HG03520 (cell line): ENCODE measurements at regions not wholly inside any gene's neighbourhood (a gene's known extent, or its start where the extent isn't known, plus 50 kb on each side); places are given as distances from the start of the nearest gene placed in this dataset.
A peak's percentile ranks its signal among the peaks of the same experiment; 100 is the strongest.
"Not testable (repeated sequence)": the region's sequence is repeated elsewhere in the genome, so short reads cannot be mapped to it uniquely, and the experiment has no call there.

Experiments
- ATAC-seq: cut with Tn5 transposase; IDR thresholded peaks from one replicate; pipeline ENCODE4 v1.9.1; 2021; ENCODE audit warnings: mild to moderate bottlenecking, moderate library complexity; ENCODE audit not compliant: unreplicated experiment

DNA sequence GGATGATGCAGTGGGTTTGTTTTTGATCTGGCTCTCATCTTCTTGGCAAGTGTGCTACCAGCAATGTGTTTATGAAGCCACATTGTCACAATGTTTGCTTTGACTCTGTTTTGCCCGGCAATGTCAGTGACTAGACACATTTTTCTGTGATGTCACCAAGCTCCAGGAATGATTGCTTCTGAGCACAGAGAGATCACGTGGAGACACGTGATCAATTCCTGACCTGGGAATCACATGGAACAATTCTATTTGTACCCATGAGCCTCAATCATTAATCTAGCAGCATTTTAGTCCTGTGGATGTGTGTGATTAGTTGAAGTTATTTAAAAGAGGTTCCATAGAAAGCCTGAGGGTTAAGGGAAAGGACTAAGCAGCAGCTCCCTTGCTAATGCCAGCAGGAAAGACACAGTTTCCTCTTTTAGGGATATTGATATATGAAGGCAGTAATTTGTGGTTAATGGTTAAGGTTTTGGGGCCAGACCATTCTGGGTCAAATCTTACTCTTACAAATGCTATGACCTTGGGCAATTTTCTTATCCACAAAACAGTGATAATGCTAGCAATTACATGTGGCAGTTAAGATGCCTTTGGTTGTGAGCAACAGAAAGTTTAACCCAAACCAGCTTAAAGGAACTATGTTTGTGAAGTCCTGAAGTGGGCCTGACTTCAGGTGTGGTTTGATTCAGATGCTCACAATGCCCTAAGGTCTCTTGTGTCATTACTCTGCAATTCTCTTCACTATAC, 59.0 kb downstream of the FASLG start:
- ATAC-seq = no peak

DNA sequence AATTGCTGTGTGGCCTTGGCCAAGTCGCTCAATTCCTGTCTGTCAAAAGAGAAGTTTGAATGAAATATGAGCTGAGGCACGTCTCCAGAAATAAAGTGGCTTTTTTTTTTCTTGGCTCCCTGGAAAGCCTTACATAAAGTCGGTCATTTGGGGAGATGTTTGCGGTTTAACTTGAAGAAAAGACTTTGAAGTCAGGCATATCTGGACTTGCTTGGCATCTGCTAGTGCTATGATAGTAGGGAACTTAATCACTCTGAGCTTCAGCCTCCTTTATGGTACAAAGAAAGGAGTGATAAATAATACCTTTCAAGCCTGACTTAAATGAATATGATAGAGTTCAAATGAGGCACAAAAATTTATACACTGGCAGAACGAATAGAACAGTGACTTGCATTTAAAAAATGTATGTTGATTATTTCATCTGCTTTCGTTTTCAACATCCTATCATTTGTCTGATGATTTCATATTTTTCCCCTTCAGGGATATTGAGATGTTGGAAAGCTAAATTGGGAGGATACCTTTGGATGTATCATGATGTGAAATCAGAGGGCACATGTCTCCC, 60.2 kb downstream of the FASLG start:
- no peak for ATAC-seq

DNA sequence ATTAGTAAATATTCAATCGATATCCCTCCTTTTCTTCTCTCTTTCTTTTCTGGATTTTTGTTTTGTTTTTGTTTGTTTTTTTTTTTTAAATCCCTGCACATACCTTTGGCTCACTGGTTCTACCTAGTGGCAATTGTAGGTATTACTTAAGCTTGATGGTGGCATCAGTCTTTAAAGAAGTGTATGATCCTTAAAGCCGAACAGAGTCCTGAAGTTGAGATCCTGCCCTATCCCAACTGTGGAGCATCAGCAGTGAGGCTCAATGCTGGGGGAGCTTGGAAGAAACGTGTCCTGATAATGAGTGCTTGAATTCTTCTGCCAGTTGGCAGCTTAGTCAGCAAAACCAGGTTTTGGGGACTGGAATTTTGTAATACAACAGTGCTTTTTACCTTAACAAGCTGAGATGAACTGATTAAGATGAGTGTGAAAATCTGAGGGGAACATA, 60.8 kb downstream of the FASLG start:
- ATAC-seq = no peak

DNA sequence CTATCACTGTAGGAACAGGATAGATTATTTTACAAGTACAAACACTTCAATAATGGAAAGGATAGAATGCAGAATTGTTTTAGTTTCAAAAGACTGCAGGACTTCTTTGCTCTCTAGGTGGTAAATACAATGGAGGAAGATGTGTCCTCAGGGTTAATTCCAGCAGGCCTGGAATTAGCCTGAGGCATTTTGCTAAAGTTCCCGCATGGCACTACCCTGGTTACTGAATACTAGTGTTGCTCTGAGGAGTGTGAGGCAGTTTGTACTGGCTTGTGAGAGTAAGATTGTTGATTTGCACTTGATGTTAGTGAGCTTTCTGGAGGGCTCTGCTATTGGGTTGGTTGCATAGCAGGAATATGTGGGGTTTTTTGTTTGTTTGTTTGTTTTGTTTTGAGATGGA, 61.4 kb downstream of the FASLG start:
- ATAC-seq = no peak

DNA sequence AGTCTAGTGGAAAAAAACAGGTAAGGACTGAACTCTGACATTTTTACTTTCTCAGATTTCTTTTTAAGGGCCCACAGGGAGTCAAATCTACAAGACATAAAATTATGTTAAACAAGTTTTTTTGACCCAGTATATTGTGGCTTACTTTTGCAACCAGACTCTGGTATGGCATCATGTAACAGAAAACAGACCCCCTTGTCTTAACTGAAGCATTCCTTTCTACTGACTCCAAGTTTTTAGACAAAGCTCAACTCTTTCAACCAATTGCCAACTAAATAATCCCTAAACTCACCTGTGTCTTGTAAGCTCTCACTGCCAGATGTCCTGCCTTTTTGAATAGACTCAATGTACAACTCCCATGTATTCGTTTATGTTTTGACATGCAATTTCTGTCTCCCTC, 64.3 kb downstream of the FASLG start:
- ATAC-seq = no peak

DNA sequence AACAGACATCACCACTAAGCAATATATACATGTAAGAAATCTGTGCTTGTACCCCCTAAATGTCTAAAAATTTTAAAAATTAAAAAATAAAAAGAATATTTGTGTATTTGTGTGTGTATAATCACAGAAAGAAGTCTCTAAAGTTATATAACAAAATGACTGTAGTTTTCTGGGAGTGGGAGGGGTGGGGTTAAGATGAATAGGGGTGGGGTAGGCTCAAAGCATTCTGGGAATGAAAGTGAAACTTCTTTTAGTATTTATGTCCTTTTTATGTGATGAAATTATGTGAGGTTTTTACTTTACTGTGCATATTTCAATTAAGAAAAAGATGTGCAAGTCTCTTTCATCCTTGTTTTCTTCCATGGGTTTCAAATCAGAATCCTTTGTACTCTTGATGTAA, 65.3 kb downstream of the FASLG start:
- ATAC-seq = no peak

DNA sequence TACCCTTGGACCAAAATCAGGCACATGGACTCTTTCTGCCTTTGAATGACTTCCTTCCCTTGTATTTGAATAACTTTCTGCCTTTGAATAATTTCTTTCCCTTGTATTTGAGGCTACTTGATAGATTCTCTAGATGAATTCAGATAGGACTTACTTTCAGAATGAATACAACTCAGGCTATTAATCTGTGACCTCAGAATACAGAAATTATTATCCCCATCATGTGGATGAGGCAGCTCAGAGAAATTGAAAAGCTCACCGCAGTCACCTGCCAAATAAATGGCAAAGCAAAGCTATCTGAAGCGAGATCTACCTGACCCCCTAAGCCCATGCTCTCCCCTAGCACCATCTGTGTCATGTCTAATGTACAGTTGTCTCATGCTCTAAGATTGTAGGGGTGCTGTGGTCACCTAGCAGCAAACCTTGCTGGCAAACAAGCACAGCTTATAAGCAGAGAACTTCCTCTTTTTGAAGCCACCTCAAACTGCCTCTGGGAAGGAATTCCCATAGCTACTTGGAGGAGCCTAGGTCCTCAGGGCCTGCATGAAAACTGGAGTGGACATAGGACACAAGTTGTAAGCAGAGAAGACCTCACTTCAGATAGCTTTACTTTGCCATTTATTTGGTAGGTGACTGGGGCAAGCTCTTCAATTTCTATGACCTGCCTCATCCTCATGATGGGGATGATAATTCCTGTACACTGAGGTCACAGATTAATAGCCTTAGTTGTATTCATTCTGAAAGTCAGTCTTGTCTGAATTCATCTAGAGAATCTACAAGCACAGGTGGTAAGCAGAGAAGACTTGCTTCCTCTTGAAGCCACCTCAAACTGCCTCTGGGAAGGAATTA, 66.1 kb downstream of the FASLG start:
- ATAC-seq = peak; percentile 89

DNA sequence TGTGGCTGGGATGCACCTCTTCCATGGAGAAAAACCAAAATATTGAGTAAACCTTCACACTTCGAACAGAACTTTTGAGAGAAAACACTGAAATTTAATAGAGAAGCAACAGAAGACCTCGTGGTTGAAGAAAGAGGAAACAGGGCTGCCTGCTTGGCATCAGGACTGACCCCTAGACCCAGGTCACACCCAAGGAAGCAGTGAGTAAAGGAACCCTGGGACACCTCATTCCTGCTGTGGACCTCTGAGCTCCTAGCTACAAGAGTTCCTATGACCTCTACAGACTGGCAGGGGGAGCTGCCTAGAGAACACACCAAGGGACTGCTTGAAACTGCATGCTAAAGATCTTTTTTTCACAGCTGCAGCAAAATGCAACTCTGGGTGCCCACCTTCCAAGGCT, 67.8 kb downstream of the FASLG start:
- no peak for ATAC-seq

DNA sequence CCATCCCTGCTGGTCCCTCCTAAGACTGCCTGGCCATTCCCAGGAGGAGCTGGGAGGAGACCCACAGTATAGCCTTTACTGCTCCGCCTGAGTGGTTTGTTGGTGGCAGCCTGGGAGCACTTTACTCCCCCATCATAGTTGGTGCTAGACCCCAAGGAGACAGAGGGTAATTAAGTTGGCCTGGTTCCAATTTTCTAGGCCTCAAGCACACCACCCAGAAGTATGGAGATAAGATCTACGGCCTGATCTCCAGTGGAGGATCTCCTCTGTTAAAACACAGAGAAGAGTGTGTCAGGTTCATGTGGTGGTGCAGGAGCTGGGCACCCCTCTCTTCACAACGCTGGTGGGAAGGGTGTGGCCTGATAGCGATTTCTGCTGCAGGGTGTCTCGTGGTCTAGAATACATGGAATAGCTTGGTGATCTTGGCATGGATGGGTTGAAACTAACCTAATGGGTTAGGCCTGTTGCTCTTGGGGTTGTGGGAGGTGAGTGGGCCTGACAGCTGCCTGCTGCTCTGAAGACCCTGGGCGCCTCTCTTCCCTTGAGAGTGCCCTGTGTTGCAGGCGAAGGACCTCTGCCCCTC, 68.5 kb downstream of the FASLG start:
- ATAC-seq = no peak

DNA sequence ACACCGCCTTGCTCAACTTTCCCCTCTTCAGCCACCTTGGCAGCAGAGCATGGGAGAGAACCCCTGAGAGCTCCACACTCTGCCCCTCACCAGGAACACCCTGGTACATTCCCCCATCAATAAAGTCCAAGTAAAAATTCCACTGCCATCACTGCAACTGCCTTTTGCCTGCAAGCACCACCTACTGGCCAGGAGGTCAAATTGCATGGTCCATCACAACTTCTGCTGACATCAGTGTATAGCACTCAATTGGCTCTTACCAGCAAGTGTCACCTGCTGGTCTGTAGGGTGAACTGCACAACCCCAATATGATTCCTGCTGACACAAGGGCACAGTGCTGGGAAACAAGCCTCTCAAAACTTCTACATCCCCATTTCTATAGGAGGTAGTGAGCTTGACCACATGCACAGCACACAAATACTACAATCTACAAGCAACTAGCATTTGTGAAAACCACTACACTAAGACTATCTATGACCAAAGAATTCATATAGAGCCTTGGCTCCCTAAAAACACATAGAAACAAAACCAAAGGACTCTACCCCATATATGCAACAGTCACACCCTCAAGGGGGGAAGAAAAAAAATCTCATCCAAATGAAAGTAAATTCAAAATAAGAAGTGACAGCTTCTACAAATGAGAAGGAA, 69.2 kb downstream of the FASLG start:
- no peak for ATAC-seq

DNA sequence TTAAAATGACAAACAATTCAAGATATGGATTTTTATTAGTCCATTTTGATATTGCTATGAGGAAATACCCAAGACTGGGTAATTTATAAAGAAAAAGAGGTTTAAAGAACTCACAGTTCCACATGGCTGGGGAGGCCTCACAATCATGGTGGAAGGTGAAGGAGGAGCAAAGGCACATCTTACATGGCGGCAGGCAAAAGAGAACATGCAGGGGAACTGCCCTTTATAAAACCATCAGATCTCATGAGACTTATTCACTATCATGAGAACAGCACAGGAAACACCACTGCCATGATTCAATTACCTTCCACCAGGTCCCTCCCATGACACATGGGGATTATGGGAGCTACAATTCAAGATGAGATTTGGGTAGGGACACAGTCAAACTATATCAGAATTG, 69.8 kb downstream of the FASLG start:
- ATAC-seq = not testable (repeated sequence)

DNA sequence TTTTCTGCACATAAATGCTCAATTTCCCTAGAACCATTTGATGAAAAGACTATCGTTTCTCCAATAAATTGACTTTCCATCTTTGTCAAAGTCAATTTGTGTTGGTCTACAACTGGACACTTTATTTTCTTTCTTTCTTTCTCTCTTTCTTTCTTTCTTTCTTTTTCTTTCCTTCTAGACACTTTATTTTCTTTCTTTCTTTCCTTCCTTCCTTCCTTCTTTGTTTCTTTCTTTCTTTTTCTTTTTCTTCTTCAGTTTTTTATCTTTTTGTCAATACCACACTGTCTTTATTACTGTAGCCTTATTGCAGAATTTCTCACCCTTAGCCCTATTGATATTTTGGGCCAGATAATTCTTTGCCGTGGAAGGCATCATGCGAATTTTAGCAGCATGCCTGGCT, 73.5 kb downstream of the FASLG start:
- no peak for ATAC-seq

DNA sequence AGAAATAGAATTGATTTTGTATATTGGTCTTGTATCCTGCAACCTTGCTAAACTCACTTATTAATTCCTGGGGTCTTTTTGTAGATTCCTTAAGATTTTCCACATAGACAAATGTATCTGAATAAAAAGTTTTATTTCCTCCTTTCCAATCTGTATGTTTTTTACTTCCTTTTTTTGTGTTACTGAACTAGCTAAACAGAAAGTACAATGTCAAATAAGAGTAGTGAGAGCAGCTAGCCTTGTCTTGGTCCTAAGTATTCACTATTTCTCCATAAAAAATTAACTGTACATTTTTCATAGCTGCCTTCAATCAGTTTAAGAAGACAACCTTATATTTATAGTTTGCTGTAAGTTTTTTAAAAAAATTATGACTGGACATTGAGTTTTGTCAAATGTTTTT, 74.9 kb downstream of the FASLG start:
- ATAC-seq = no peak

DNA sequence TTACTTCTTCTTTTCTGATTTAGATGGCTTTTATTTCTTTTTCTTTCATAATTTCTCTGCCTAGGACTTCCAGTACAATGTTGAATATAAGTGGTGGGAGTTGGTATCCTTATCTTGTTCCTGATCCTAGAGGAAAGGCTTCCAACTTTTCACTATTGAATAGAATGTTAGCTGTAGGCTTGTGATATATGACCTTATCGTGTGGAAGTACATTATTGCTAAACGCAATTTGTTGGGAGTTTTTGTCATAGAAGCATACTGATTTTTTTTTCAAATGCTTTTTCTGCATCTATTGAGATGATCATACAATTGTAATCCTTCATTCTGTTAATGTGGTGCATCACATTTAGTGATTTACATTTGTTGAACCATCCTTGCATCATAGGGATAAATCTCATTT, 79.5 kb downstream of the FASLG start:
- ATAC-seq = no peak

DNA sequence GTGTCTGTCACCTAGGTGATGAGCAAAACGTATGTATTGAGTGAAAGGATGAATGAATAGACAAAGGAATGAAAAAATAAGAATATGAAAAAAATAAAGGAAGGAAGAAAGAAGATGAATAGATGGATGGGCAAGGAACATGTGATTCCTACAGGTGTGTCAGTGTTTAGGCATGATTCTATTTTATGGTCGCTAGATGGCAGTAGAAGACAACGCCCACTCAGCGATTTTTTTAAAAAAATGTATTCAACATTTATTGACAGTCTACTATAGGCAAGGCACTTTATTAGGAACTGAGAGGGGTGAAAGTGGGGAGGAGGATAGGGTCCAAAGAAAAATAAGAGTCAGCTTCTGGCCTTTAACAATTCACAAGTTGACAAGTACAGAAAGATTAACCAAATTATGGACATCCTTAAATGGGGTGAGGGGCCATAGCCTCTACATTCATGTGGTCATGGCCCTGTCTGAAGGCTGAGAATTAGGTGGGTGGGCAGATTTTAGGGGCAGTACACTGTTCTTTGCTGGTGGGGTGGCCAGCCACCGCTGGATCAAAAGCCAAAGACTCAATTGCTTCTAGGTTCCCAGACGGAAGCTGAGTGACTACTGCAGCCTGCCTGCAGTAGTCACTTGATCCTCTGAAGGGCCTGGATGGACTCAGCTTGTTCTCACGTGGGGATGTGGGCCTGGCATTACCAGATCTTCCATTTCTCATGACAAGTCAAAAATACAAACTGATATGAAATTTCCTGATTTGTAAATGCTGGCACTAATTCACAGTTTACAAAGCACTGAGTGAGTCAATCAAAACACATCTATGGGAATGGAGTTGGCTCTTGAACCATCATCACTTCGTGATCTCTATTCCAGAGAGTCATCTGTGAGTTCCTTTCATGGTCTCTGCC, 83.9 kb downstream of the FASLG start:
- no peak for ATAC-seq

DNA sequence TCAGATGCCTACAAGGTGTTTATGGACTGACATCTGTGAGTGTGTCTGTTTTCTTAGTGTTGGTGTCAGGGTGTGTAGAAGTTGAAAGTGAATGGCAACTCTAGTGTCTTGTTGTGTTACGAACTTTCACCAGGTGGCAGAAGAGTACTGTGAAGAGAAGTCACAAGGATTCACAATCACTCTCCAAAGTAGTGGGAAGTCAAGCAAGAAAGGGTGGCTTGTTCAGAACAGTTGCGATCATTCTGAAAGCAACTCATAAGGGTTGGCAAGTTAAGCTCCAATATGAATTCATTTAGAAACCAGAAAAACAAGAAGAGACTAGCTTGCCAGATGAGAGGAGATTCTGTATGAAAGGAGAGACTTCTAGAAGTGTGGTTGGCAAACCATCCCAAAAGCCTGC, 86.1 kb downstream of the FASLG start:
- peak; percentile 62 for ATAC-seq

DNA sequence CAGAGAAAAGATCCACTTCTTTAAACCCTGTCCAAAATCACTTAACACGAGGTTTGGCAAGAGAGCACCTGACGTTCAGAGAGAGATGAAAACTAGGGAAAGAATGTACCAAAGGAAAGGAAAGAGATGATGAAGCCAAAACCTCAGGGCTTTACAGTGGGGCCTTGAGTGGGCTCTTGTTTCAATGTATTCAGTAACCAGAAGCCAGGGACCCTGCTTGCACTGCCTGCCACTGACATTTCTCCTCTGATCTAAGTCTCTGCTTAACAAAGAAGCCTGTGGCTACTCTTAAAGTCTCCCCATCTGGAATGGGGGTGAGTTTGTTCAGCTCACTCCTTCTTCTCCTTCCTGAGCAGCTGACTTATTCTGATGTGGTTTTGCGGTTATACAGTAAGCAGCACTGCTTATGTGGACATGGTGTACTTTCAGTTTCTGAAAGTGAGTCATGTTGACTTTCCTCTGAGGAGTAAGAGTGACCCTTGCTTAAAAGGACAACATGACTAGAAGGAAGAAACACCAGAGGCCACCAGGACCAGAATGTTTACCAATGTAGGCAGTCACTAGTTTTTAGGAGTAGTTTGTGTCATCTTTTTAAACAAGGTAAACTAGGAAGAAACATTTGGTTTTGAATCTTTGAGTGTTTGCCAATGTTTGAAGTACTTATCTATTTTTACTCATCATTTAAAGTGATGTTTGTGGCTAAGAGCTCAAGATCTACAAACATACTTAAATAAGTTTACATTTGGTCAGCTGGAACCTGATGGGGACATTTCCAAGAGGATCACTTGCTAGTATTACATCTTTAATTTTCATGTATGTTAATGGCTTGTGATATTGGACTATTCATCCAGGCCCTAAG, 87.4 kb downstream of the FASLG start:
- ATAC-seq = peak; percentile 77

DNA sequence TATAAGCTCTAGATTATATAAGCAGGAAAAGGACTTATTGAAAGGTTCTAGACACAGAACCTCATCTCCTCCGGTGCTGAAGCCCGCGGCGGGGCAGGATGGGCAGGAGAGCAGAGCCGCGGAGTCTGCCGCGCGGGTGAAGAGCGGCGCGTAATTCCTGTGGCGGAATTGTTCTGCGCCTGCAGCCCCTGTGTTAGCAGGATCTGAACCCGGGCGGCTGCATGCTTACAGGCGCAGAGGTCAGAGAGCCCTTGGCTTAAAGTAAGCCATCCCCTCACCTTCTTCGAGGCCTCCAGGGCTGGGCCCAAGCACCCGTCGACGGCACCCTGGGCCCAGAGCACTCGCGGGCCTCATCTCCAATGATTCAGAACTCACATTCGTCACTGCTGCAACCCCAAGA, 89.3 kb downstream of the FASLG start:
- no peak for ATAC-seq

DNA sequence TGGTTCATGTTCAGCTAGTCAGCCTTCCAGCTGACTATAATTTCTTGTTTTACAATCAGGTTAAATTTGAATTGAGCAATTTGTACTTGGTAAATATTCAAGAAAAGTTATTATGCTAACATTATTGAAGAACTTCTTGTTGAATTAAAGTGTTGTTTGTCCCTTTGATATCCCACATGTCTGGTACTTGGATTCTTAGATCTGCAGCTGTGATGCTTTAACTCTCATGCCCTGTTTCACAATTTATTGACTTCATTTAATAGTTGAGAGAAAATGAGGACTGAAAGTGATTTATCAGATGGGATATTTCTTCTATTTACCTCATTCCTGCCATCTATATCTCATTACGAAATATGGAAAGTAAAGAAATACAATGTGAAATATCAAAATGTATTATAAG, 92.8 kb downstream of the FASLG start:
- no peak for ATAC-seq
